K562 (cell line): ENCODE measurements at regions not wholly inside any gene's neighbourhood (a gene's known extent, or its start where the extent isn't known, plus 50 kb on each side); places are given as distances from the start of the nearest gene placed in this dataset.

Source experiments
- ATAC-seq: fragments of 200-7000 bp; cut with Tn5 transposase; 3 replicates; pipeline ENCODE4 v1.9.1; 2020; ENCODE audit warnings: moderate library complexity
- BruUV-seq: library from RNA; stranded (reverse); fragments of 400-500 nt; replicated peaks from 2 replicates; lab custom pipeline; 2021; lab: Mats Ljungman, UMichigan
- CTCF ChIA-PET: fragments of 300-600 bp; formaldehyde crosslinking; extraction: SDS; loops from one replicate; lab custom pipeline; 2021; ENCODE audit warnings: low intra/inter-chr PET ratio; lab: Yijun Ruan, JAX
- POLR2A ChIA-PET: fragments of 300-600, 350-650 bp; sonication (Branson Sonifier 250); formaldehyde crosslinking; extraction: SDS; loops from one replicate; lab custom pipeline; 2021; ENCODE audit warnings: antibody characterized with exemption, inconsistent platforms; lab: Yijun Ruan, JAX
- DNase-seq, 4 experiments: peaks; one replicate each; pipeline versions ENCODE4 v3.0.0 to v3.0.0-alpha.2; 2011 to 2018; ENCODE audit warnings: low spot score in 3 of 4, mixed read lengths in 3 of 4; ENCODE audit errors: extremely low read depth in 1 of 4
- FAIRE-seq: peaks from 2 replicates; lab custom pipeline; 2011; peaks lifted over from hg19 to GRCh38; lab: Jason Lieb, UNC
- H2AFZ ChIP-seq: 2 replicates; pipeline ENCODE4 v1.6.0; 2011; ENCODE audit warnings: low read depth, low read length, control low read depth, inconsistent platforms
- H3K27ac ChIP-seq: fragments of 200-600 bp; 3 replicates; pipeline ENCODE4 v1.8.0; 2011; ENCODE audit warnings: low read depth, mild to moderate bottlenecking, control low read depth, inconsistent platforms, low read length, moderate library complexity, mixed read lengths; ENCODE audit errors: extremely low read depth
- H3K27me3 ChIP-seq, 2 experiments: fragments of 300-600 bp in 1 of 2; 2 replicates in 1 of 2; 3 replicates in 1 of 2; pipeline versions ENCODE4 v1.6.0 to v1.8.0; 2011; ENCODE audit warnings: inconsistent platforms in 2 of 2, low read length in 2 of 2, mild to moderate bottlenecking in 1 of 2, mixed read lengths in 1 of 2, moderate library complexity in 1 of 2; ENCODE audit not compliant: control insufficient read depth in 2 of 2, insufficient read depth in 2 of 2
- H3K36me3 ChIP-seq: fragments of 300-600 bp; 3 replicates; pipeline ENCODE4 v1.8.0; 2011; ENCODE audit warnings: mild to moderate bottlenecking, low read length, inconsistent platforms; ENCODE audit not compliant: control insufficient read depth, insufficient read depth
- H3K4me1 ChIP-seq, 2 experiments: fragments of 200-600 bp in 1 of 2; replicated peaks in 1 of 2; 2 replicates in 1 of 2; 3 replicates in 1 of 2; pipeline versions ENCODE4 v1.5.1 to v1.8.0; 2011; ENCODE audit warnings: inconsistent platforms in 2 of 2, low read length in 2 of 2, mild to moderate bottlenecking in 1 of 2, mixed read lengths in 1 of 2, moderate library complexity in 1 of 2; ENCODE audit not compliant: control insufficient read depth in 2 of 2, insufficient read depth in 2 of 2
- H3K4me2 ChIP-seq: 2 replicates; pipeline ENCODE4 v1.6.1; 2011; ENCODE audit warnings: low read length, control low read depth, inconsistent platforms, mixed read lengths; ENCODE audit not compliant: insufficient read depth
- H3K4me3 ChIP-seq: fragments of 200-600 bp; sonication (generic), shearing (Covaris generic); 2 replicates; pipeline ENCODE4 v1.5.1; 2016; ENCODE audit warnings: control low read depth, inconsistent platforms
- H3K79me2 ChIP-seq: fragments of 200-600 bp; 3 replicates; pipeline ENCODE4 v1.8.0; 2011; ENCODE audit warnings: low read length, inconsistent platforms; ENCODE audit not compliant: control insufficient read depth, insufficient read depth
- H3K9ac ChIP-seq, 2 experiments: 2 replicates each; pipeline versions ENCODE4 v1.6.0 to v1.6.1; 2011; ENCODE audit warnings: low read depth in 2 of 2, low read length in 2 of 2, control low read depth in 1 of 2, inconsistent platforms in 1 of 2, mild to moderate bottlenecking in 1 of 2, mixed read lengths in 1 of 2; ENCODE audit not compliant: insufficient read depth in 1 of 2
- H3K9me1 ChIP-seq: one replicate; pipeline ENCODE4 v1.6.0; 2011; ENCODE audit warnings: inconsistent platforms, mild to moderate bottlenecking, low read length, moderate library complexity; ENCODE audit not compliant: control insufficient read depth, insufficient read depth
- H3K9me3 ChIP-seq: replicated peaks from 2 replicates; pipeline ENCODE4 v1.5.1; 2011; ENCODE audit warnings: low read depth, low read length, inconsistent platforms; ENCODE audit not compliant: control insufficient read depth, insufficient read depth
- H4K20me1 ChIP-seq: replicated peaks from 2 replicates; pipeline ENCODE4 v1.6.1; 2011; ENCODE audit warnings: low read length, inconsistent platforms, mixed read lengths; ENCODE audit not compliant: control insufficient read depth, insufficient read depth
- E2F8 ChIP-seq: fragments of 450-650 bp; IDR thresholded peaks from 2 replicates; pipeline ENCODE4 v1.7.1; 2018; ENCODE audit warnings: mild to moderate bottlenecking, low read depth; ENCODE audit not compliant: partially characterized antibody
- EHMT2 ChIP-seq: fragments of 450-650 bp; IDR thresholded peaks from 2 replicates; pipeline ENCODE4 v1.6.1; 2018; ENCODE audit warnings: antibody characterized with exemption
- MBD1 ChIP-seq: fragments of 250-450 bp; sonication (Bioruptor Pico); IDR thresholded peaks from 2 replicates; pipeline ENCODE4 v1.8.0; 2022; ENCODE audit warnings: inconsistent platforms
- PHB2 ChIP-seq: fragments of 450-650 bp; IDR thresholded peaks from 2 replicates; pipeline ENCODE4 v1.6.1; 2017; ENCODE audit warnings: low read depth
- POLR3G ChIP-seq: IDR thresholded peaks from 2 replicates; pipeline ENCODE4 v1.6.1; 2011; ENCODE audit not compliant: insufficient read length, insufficient replicate concordance; ENCODE audit errors: extremely low read depth
- RHOXF2B ChIP-seq: fragments of 250-450 bp; sonication (Bioruptor Pico); conservative IDR thresholded peaks from 2 replicates; pipeline ENCODE4 v1.5.1; 2021
- SMARCB1 ChIP-seq: IDR thresholded peaks from 2 replicates; pipeline ENCODE4 v1.6.1; 2011; ENCODE audit warnings: improper control_type of control experiment, low read depth; ENCODE audit not compliant: insufficient read length
- SRF ChIP-seq, 2 experiments: fragments of 250-450, 450-650 bp in 1 of 2; sonication (Bioruptor Pico) in 1 of 2; sonication (generic) in 1 of 2; formaldehyde crosslinking; IDR thresholded peaks; 2 replicates each; pipeline versions ENCODE4 v1.5.0 to v1.5.1; 2020 to 2022; ENCODE audit warnings: mild to moderate bottlenecking in 1 of 2, missing genetic modification reagents in 1 of 2
- SUPT5H ChIP-seq: fragments of 450-650 bp; IDR thresholded peaks from 2 replicates; pipeline ENCODE4 v1.6.1; 2016
- ZBTB33 ChIP-seq: sonication (generic); formaldehyde crosslinking; IDR thresholded peaks from 2 replicates; pipeline ENCODE4 v1.8.1; 2023; ENCODE audit warnings: mild to moderate bottlenecking, missing genetic modification reagents
- ZC3H8 ChIP-seq: fragments of 450-650 bp; IDR thresholded peaks from 2 replicates; pipeline ENCODE4 v1.6.1; 2017
- ZNF133 ChIP-seq: fragments of 250-450 bp; sonication (Bioruptor Pico); IDR thresholded peaks from 2 replicates; pipeline ENCODE4 v1.4.0; 2020; ENCODE audit warnings: mild to moderate bottlenecking
- WGBS: fragments of 100-300 bp; shearing (Covaris generic); methylation state at CpG from one replicate; pipeline ENCODE4 v1.1.6; 2016; ENCODE audit warnings: low coverage, mixed read lengths; ENCODE audit not compliant: insufficient coverage; ENCODE audit errors: missing lambda C conversion rate; 5-methylcytosine and 5-hydroxymethylcytosine counted together
- in situ Hi-C: fragments of 300-500 bp; cut with MboI; formaldehyde crosslinking; loops from 4 replicates; pipeline ENCODE4 v1.15.0; 2018; ENCODE audit warnings: inconsistent platforms, mixed read lengths
- intact Hi-C: fragments of 100-400 bp; cut with micrococcal nuclease; formaldehyde crosslinking; loops from 2 replicates; pipeline ENCODE4 v1.14.2; 2022

- DNase-seq, result no peak
- Histone ChIP-seq H2AFZ (no peak overlapping the region), H3K27ac (no peak overlapping the region), H3K4me3 (no peak overlapping the region), H3K9me3 (no peaks in the 10 kb centered on the region), H3K9ac (no peak overlapping the region), H3K79me2 (no peaks in the 10 kb centered on the region), H4K20me1 (no peaks in the 10 kb centered on the region), H3K9me1 (no peaks in the 10 kb centered on the region), H3K27me3 (peaks cover 0 to 3% of the 10 kb centered on the region in 2 experiments; a peak in 2 of 5 replicates), H3K4me2 (no peak overlapping the region), H3K36me3 (no peaks in the 10 kb centered on the region), H3K4me1 (no peaks in the 10 kb centered on the region; a peak in 1 of 5 replicates)
- intact Hi-C loops (no loop called here), in situ Hi-C loops (no loop called here)
- no peak for ATAC-seq
- WGBS, result 0% methylated on average over 2 of the region's 2 CpGs
- ChIA-PET CTCF (no interaction called here), POLR2A (no interaction called here)
- no TSS peak for BruUV-seq
- TF ChIP-seq EHMT2 (no peak), ZBTB33 (no peak), SRF (CRISPR knock-in tag; IDR thresholded peaks at IDR 0.05) (no peak), PHB2 (no peak), E2F8 (no peak), RHOXF2B (CRISPR knock-in tag) (no peak), MBD1 (no peak), SUPT5H (no peak), SMARCB1 (no peak), ZC3H8 (no peak), POLR3G (no peak), ZNF133 (no peak)
- no peak for FAIRE-seq
Measured at GRCh38 chr10:88119160-88119559, 255.7 kb downstream of the PTEN start.
